RWPE1 (cell line): ENCODE measurements at regions not wholly inside any gene's neighbourhood (a gene's known extent, or its start where the extent isn't known, plus 50 kb on each side); places are given as distances from the start of the nearest gene placed in this dataset.

ENCODE experiments used
- CTCF ChIA-PET: fragments of 350-600 bp; sonication (Branson Sonifier 250); formaldehyde crosslinking; extraction: SDS; loops from one replicate; lab custom pipeline; 2021; lab: Yijun Ruan, JAX
- POLR2A ChIA-PET: fragments of 400-600 bp; formaldehyde crosslinking; extraction: SDS; loops from one replicate; lab custom pipeline; 2020; ENCODE audit warnings: antibody characterized with exemption; ENCODE audit not compliant: low non-redundant PET; lab: Yijun Ruan, JAX
- DNase-seq: peaks from one replicate; pipeline ENCODE4 v3.0.0; 2012; ENCODE audit warnings: low spot score
- H3K27ac ChIP-seq: fragments of 450-650 bp; 2 replicates; pipeline ENCODE4 v1.5.1; 2017
- CTCF ChIP-seq: fragments of 450-650 bp; conservative IDR thresholded peaks from 2 replicates; pipeline ENCODE4 v1.5.1; 2017; ENCODE audit warnings: low read depth, mild to moderate bottlenecking

- H3K27ac ChIP-seq: no peak overlapping the region
- no peak for TF ChIP-seq CTCF
- CTCF ChIA-PET: no interaction called here
- DNase-seq: no peak
- POLR2A ChIA-PET: no interaction called here
Observed at GRCh38 chr9:84542554-84542953, 127.0 kb upstream of the NTRK2 start.

GRCh38 chr9:84554069-84554664 is 115.4 kb upstream of the NTRK2 start:
- DNase-seq: no peak

GRCh38 chr9:84556556-84556955 is 113.0 kb upstream of the NTRK2 start:
- ChIA-PET POLR2A (no interaction called here), CTCF (no interaction called here)
- no peak overlapping the region for H3K27ac ChIP-seq
- no peak for TF ChIP-seq CTCF
- DNase-seq: peak; percentile 46

More at GRCh38 chr9:84554069-84554664, 115.4 kb upstream of the NTRK2 start:
- CTCF ChIA-PET: no interaction called here
- H3K27ac ChIP-seq: no peak overlapping the region
- POLR2A ChIA-PET: no interaction called here
- no peak for TF ChIP-seq CTCF

- H3K27ac ChIP-seq: no peak overlapping the region
- no peak for DNase-seq
- no peak for TF ChIP-seq CTCF
- ChIA-PET CTCF (no interaction called here), POLR2A (no interaction called here)
Observed at GRCh38 chr9:84557751-84558150, 111.8 kb upstream of the NTRK2 start.

GRCh38 chr9:84563691-84564090 is 105.8 kb upstream of the NTRK2 start:
- no peak for TF ChIP-seq CTCF
- POLR2A ChIA-PET: no interaction called here
- no peak for DNase-seq
- H3K27ac ChIP-seq: no peak overlapping the region
- CTCF ChIA-PET: interaction anchor here (0.8 kb wide), 1 partner anchor 39 kb away, joined by 5 read pairs; no protein-coding TSS in a partner anchor

GRCh38 chr9:84567805-84568204 is 101.7 kb upstream of the NTRK2 start:
- TF ChIP-seq CTCF: no peak
- H3K27ac ChIP-seq: no peak overlapping the region
- DNase-seq: no peak
- CTCF ChIA-PET: no interaction called here
- POLR2A ChIA-PET: no interaction called here
